Lung (tissue), 11 donors: ENCODE measurements at regions not wholly inside any gene's neighbourhood (a gene's known extent, or its start where the extent isn't known, plus 50 kb on each side); places are given as distances from the start of the nearest gene placed in this dataset.

ENCODE experiments used
- ATAC-seq: fragments of 200-7000 bp; cut with Tn5 transposase; one replicate; pipeline ENCODE4 v1.9.1; 2020; ENCODE audit warnings: moderate number of reproducible peaks; ENCODE audit not compliant: insufficient read depth, low FRiP score
- DNase-seq, 3 donors: peaks; one replicate each; pipeline ENCODE4 v3.0.0-alpha.2; 2013 to 2017
- H3K27ac ChIP-seq, 2 donors: one replicate each; pipeline ENCODE4 v1.5.1; 2013; ENCODE audit warnings: mild to moderate bottlenecking in 2 of 2, moderate library complexity in 2 of 2, control low read depth in 1 of 2, inconsistent platforms in 1 of 2, low read depth in 1 of 2, low read length in 1 of 2
- H3K27me3 ChIP-seq, 3 donors: one replicate each; pipeline ENCODE4 v1.5.1; 2013; ENCODE audit warnings: low read length in 2 of 3; ENCODE audit not compliant: control insufficient read depth in 3 of 3, insufficient read depth in 3 of 3
- H3K36me3 ChIP-seq, 4 donors: one replicate each; pipeline ENCODE4 v1.5.1; 2013; ENCODE audit warnings: low read length in 4 of 4, mild to moderate bottlenecking in 1 of 4, moderate library complexity in 1 of 4; ENCODE audit not compliant: control insufficient read depth in 4 of 4, insufficient read depth in 4 of 4
- H3K4me1 ChIP-seq, 5 donors: one replicate each; pipeline ENCODE4 v1.5.1; 2013; ENCODE audit warnings: low read length in 5 of 5, mild to moderate bottlenecking in 2 of 5, moderate library complexity in 1 of 5; ENCODE audit not compliant: control insufficient read depth in 5 of 5, insufficient read depth in 5 of 5
- H3K4me3 ChIP-seq: one replicate; pipeline ENCODE4 v1.5.1; 2013; ENCODE audit warnings: mild to moderate bottlenecking, control low read depth, moderate library complexity
- H3K9ac ChIP-seq, 2 donors: one replicate each; pipeline ENCODE4 v1.5.1; 2013; ENCODE audit warnings: low read length in 2 of 2, control low read depth in 1 of 2; ENCODE audit not compliant: insufficient read depth in 1 of 2
- H3K9me3 ChIP-seq, 4 donors: one replicate each; pipeline ENCODE4 v1.5.1; 2013; ENCODE audit warnings: low read length in 3 of 4, mild to moderate bottlenecking in 1 of 4, moderate library complexity in 1 of 4; ENCODE audit not compliant: control insufficient read depth in 4 of 4, insufficient read depth in 3 of 4
- WGBS, 2 donors: extraction: QIAGEN DNeasy Blood & Tissue Kit; methylation state at CpG; one replicate each; pipeline ENCODE4 v1.1.7; 2013; 5-methylcytosine and 5-hydroxymethylcytosine counted together
- TF ChIP-seq, protein P1 (sequence below): IDR thresholded peaks from 2 replicates; pipeline ENCODE4 v1.5.1; 2012; ENCODE audit warnings: mild to moderate bottlenecking; ENCODE audit errors: control extremely low read depth, extremely low read depth
- donor health status: control.
- donor health status: control.
- donor health status: Bipolar disorder and iron deficiency.
- donor health status: healthy.
- donor health status: DM: yes; HTN: yes; CAD: no.

DNA sequence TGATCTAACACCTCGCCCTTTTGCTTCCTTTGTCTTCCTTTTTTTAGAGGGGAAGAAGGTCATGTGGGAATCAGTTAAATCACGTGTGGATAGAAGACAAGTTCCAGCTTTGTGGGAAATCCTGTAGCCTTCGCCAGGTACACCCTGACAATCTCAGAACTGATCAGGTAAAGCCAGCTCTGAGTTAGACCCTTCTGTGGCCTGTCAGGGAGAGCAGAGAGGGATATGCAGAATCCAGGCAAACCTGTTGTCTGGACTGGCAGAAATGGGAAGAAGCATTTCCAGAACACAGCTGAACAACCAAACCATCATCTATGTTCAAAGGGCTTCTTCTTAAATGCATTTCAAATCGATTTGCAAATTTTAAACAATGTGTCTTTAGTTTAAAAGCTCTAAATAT lies 247.4 kb upstream of the FN1 start:
- Histone ChIP-seq H3K9me3 (no peaks in the 10 kb centered on the region), H3K27me3 (no peaks in the 10 kb centered on the region), H3K36me3 (no peaks in the 10 kb centered on the region), H3K4me3 (no peak overlapping the region), H3K4me1 (peaks cover 0 to 7% (median 4%) of the 10 kb centered on the region in 5 donors), H3K9ac (no peak overlapping the region), H3K27ac (no peak overlapping the region)
- DNase-seq (no peak), ATAC-seq (no peak)
- TF ChIP-seq, protein P1, sequence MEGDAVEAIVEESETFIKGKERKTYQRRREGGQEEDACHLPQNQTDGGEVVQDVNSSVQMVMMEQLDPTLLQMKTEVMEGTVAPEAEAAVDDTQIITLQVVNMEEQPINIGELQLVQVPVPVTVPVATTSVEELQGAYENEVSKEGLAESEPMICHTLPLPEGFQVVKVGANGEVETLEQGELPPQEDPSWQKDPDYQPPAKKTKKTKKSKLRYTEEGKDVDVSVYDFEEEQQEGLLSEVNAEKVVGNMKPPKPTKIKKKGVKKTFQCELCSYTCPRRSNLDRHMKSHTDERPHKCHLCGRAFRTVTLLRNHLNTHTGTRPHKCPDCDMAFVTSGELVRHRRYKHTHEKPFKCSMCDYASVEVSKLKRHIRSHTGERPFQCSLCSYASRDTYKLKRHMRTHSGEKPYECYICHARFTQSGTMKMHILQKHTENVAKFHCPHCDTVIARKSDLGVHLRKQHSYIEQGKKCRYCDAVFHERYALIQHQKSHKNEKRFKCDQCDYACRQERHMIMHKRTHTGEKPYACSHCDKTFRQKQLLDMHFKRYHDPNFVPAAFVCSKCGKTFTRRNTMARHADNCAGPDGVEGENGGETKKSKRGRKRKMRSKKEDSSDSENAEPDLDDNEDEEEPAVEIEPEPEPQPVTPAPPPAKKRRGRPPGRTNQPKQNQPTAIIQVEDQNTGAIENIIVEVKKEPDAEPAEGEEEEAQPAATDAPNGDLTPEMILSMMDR, result no peak
- 73 to 81% methylated on average over 4 of the region's 4 CpGs for WGBS, 2 donors

DNA sequence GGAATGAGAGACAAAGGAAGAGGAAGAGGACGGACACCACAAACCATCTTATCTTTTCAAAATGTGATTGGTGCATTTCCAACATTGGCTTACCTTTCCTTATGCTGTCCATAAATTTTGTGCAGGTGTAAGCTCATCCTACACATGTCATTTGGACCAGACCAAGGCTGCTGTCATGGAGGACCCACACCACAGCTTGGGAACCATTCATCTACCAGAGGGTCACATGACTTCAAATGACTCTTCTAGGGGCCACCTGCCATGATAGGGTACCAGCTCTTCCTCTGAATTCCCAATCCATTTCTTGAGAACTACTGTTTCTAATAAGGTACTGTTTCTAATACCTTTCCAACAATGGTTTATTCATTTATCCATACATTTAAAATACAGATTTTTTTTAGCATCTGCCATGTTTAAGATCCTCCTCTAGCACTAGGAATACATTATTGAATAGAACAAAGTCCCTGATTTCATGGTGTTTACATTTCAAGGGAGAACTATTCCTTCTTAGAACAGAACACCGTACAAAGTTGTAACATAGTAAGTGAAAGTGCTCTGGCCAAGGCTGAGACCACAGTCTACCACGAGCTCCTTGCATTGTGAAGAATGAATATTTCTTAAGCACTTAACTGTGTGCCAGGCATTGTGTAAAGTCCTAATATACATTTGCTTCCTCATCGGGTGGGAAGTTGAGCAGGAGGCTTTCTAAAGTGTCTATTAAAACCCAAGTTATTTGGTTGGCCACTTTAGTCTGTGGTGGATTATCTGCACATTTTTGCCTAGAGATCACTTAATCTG lies 246.1 kb upstream of the FN1 start:
- no peak for ATAC-seq
- H3K9ac ChIP-seq, result no peak overlapping the region
- peak overlapping the region in 1 of 2 donors; percentile 6 for H3K27ac ChIP-seq
- WGBS, 2 donors, result 36 to 52% methylated on average over 4 of the region's 4 CpGs
- no peaks in the 10 kb centered on the region for H3K27me3 ChIP-seq
- H3K4me3 ChIP-seq, result no peak overlapping the region
- H3K4me1 ChIP-seq, result peaks cover 0 to 16% (median under 1%) of the 10 kb centered on the region in 5 donors
- no peaks in the 10 kb centered on the region for H3K9me3 ChIP-seq
- H3K36me3 ChIP-seq, result no peaks in the 10 kb centered on the region
- no peak for DNase-seq
- TF ChIP-seq, protein P1, result no peak

DNA sequence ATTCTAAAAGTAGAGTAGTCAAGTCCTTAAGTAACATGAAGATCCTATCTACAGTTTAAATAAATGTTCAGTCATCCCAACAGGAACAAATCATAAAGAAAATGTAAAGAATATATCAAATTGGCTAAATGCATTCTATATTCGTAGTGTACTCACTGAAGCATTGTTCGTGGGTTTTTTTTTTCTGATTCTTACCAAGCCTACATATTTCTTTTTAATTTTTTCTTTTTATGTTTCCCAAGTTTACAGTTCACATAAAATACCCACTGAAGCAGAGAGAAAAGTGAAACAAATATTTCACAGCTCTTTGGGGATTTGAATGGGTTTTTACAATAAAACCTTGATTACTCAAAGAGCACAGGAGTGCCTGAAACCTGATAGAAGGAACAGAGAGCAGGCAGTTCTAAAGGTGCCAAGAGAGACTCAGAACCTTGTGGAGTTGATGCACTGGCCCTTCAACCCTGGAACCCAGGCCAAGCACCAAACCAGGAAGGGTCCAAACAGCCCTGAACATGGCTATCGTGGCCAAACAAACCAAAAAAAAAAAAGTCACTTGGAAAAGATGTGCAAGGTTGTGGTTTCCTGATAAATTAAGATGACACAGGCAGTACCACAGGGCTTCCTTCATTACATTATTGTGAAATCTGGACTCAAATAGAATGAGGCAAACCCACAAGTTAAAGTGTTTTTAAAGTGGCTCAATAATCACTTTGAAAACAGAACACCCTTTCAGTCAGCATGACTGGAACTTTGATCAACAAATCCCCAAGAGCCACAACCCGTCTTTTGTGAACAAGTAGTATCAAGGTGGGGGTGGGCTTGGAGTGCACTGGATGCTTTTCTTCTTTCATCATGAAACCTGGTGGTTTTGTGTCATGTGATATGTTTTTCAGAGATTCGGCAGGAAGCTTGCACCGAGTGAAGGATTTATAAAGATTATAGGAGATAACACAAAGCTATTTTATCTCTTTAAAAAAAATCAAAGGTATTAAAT lies 245.0 kb upstream of the FN1 start:
- DNase-seq, result peak; percentile 19 to 76 (median 55)
- WGBS, 2 donors, result 39 to 43% methylated on average over 6 of the region's 6 CpGs

More for the DNA sequence above, 245.0 kb upstream of the FN1 start:
- Histone ChIP-seq H3K4me1 (peaks cover 0 to 16% (median 0%) of the 10 kb centered on the region in 5 donors), H3K27ac (no peak overlapping the region), H3K4me3 (no peak overlapping the region), H3K36me3 (no peaks in the 10 kb centered on the region), H3K9me3 (no peaks in the 10 kb centered on the region), H3K9ac (no peak overlapping the region), H3K27me3 (no peaks in the 10 kb centered on the region)
- peak; percentile 76 for ATAC-seq
- TF ChIP-seq, protein P1, result no peak
